Embryonic facial prominence (tissue), 1 donor: ENCODE measurements at regions not wholly inside any gene's neighbourhood (a gene's known extent, or its start where the extent isn't known, plus 50 kb on each side); places are given as distances from the start of the nearest gene placed in this dataset.

Experiments used
- DNase-seq: peaks from one replicate; pipeline ENCODE4 v3.0.0-alpha.2; 2016; ENCODE audit errors: extremely low spot score

- DNase-seq = no peak
Measured at GRCh38 chr19:28420811-28421550, 792.0 kb downstream of the UQCRFS1 start.

GRCh38 chr19:28419312-28419711 lies 793.6 kb downstream of the UQCRFS1 start:
- DNase-seq = no peak

GRCh38 chr19:28417361-28417760 lies 795.6 kb downstream of the UQCRFS1 start:
- no peak for DNase-seq

- no peak for DNase-seq
Measured at GRCh38 chr19:28416245-28416644, 796.7 kb downstream of the UQCRFS1 start.

GRCh38 chr19:28414748-28415147 lies 798.2 kb downstream of the UQCRFS1 start:
- DNase-seq = no peak

- DNase-seq = no peak
Measured at GRCh38 chr19:28409859-28410258, 803.1 kb downstream of the UQCRFS1 start.

- no peak for DNase-seq
Measured at GRCh38 chr19:28406966-28407365, 806.0 kb downstream of the UQCRFS1 start.

GRCh38 chr19:28405346-28405742 lies 807.6 kb downstream of the UQCRFS1 start:
- DNase-seq = no peak

GRCh38 chr19:28404472-28404871 lies 808.5 kb downstream of the UQCRFS1 start:
- DNase-seq = no peak

- DNase-seq = no peak
Measured at GRCh38 chr19:28403690-28404089, 809.3 kb downstream of the UQCRFS1 start.

GRCh38 chr19:28402701-28403290 lies 810.2 kb downstream of the UQCRFS1 start:
- no peak for DNase-seq

GRCh38 chr19:28401739-28402424 lies 811.1 kb downstream of the UQCRFS1 start:
- DNase-seq = no peak

- DNase-seq = no peak
Measured at GRCh38 chr19:28400953-28401671, 811.8 kb downstream of the UQCRFS1 start.

GRCh38 chr19:28399187-28399586 lies 813.8 kb downstream of the UQCRFS1 start:
- no peak for DNase-seq

GRCh38 chr19:28397800-28398199 lies 815.2 kb downstream of the UQCRFS1 start:
- DNase-seq = no peak

GRCh38 chr19:28397306-28397705 lies 815.6 kb downstream of the UQCRFS1 start:
- no peak for DNase-seq

- no peak for DNase-seq
Measured at GRCh38 chr19:28396287-28396831, 816.6 kb downstream of the UQCRFS1 start.

GRCh38 chr19:28394725-28395124 lies 818.2 kb downstream of the UQCRFS1 start:
- no peak for DNase-seq

- no peak for DNase-seq
Measured at GRCh38 chr19:28393574-28394336, 819.2 kb downstream of the UQCRFS1 start.

- no peak for DNase-seq
Measured at GRCh38 chr19:28388988-28389387, 824.0 kb downstream of the UQCRFS1 start.

- DNase-seq = no peak
Measured at GRCh38 chr19:28387507-28387906, 825.4 kb downstream of the UQCRFS1 start.
